Body of pancreas (tissue), 4 donors: ENCODE measurements at regions not wholly inside any gene's neighbourhood (a gene's known extent, or its start where the extent isn't known, plus 50 kb on each side); places are given as distances from the start of the nearest gene placed in this dataset.

Experiments used
- ATAC-seq: fragments of 150-250 bp; one replicate; pipeline ENCODE4 v1.9.1; 2016
- DNase-seq, 4 donors: peaks; one replicate each; pipeline ENCODE4 v3.0.0-alpha.2; 2019
- H3K27ac ChIP-seq, 4 donors: fragments of 200-600 bp; sonication (generic); 1 replicate in 3 of 4; 2 replicates in 1 of 4; pipeline versions ENCODE4 v1.5.1 to v1.6.1; 2016 to 2019; ENCODE audit warnings: mild to moderate bottlenecking in 1 of 4, mixed read lengths in 1 of 4, moderate library complexity in 1 of 4
- H3K27me3 ChIP-seq, 2 donors: fragments of 200-600 bp; sonication (generic); one replicate each; pipeline ENCODE4 v1.6.0; 2016; ENCODE audit warnings: mild to moderate bottlenecking in 1 of 2
- H3K36me3 ChIP-seq, 2 donors: fragments of 200-600 bp; sonication (generic); replicated peaks in 1 of 2; 2 replicates each; pipeline ENCODE4 v1.5.1; 2016; ENCODE audit warnings: low read depth in 2 of 2; ENCODE audit not compliant: insufficient read depth in 1 of 2
- H3K4me1 ChIP-seq: fragments of 200-600 bp; sonication (generic); one replicate; pipeline ENCODE4 v1.6.0; 2016
- H3K4me3 ChIP-seq, 2 donors: fragments of 200-600 bp; sonication (generic); 1 replicate in 1 of 2; 2 replicates in 1 of 2; pipeline ENCODE4 v1.5.1; 2016 to 2019
- H3K9me3 ChIP-seq, 3 donors: fragments of 200-600 bp; sonication (generic); 1 replicate in 2 of 3; 2 replicates in 1 of 3; pipeline ENCODE4 v1.5.1; 2016
- POLR2A ChIP-seq, 3 donors: fragments of 450-650 bp; IDR thresholded peaks; one replicate each; pipeline ENCODE4 v1.6.1; 2016; ENCODE audit warnings: antibody characterized with exemption in 3 of 3, mild to moderate bottlenecking in 2 of 3
- WGBS, 2 donors: methylation state at CpG; one replicate each; pipeline ENCODE4 v1.1.5; 2017; 5-methylcytosine and 5-hydroxymethylcytosine counted together
- intact Hi-C: fragments of 100-400 bp; cut with DNase I; formaldehyde crosslinking; loops from one replicate; pipeline ENCODE4 v1.15.1; 2023
- TF ChIP-seq, protein P1 (sequence below), 7 experiments: fragments of 450-650 bp in 4 of 7; fragments of 200-600 bp in 3 of 7; sonication (generic) in 3 of 7; IDR thresholded peaks; one replicate each; pipeline ENCODE4 v1.5.1; 2016 to 2019; ENCODE audit warnings: antibody characterized with exemption in 7 of 7

DNA sequence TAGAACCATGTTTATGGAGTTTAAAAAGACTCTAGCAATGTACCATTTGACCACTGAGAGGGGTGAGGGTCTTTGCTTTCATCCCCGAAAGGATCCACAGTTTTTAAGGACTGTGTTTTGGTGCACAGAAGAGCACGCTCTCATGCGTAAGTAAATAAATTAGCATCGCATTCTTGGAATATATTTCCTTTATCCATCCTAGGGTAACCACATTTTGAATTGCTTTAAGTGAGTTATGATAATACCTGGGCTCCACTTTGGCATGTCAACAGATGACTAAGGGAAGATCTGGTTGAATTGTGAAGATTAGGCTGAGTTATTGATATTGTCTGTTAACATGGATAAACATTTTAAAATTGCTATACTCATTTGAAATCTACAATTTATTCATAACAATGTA, 89.4 kb upstream of the EDIL3 start:
- no peak for ATAC-seq
- no peaks in the 10 kb centered on the region for H3K36me3 ChIP-seq
- 85 to 96% methylated on average over 4 of the region's 4 CpGs for WGBS, 2 donors
- intact Hi-C loops: no loop called here
- DNase-seq: no peak
- H3K4me3 ChIP-seq: no peak overlapping the region
- TF ChIP-seq POLR2A (IDR thresholded peaks at IDR 0.05): no peak
- TF ChIP-seq, protein P1, sequence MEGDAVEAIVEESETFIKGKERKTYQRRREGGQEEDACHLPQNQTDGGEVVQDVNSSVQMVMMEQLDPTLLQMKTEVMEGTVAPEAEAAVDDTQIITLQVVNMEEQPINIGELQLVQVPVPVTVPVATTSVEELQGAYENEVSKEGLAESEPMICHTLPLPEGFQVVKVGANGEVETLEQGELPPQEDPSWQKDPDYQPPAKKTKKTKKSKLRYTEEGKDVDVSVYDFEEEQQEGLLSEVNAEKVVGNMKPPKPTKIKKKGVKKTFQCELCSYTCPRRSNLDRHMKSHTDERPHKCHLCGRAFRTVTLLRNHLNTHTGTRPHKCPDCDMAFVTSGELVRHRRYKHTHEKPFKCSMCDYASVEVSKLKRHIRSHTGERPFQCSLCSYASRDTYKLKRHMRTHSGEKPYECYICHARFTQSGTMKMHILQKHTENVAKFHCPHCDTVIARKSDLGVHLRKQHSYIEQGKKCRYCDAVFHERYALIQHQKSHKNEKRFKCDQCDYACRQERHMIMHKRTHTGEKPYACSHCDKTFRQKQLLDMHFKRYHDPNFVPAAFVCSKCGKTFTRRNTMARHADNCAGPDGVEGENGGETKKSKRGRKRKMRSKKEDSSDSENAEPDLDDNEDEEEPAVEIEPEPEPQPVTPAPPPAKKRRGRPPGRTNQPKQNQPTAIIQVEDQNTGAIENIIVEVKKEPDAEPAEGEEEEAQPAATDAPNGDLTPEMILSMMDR (IDR thresholded peaks at IDR 0.05): no peak
- no peaks in the 10 kb centered on the region for H3K27me3 ChIP-seq
- H3K4me1 ChIP-seq: no peaks in the 10 kb centered on the region
- H3K9me3 ChIP-seq: no peaks in the 10 kb centered on the region
- no peak overlapping the region for H3K27ac ChIP-seq

DNA sequence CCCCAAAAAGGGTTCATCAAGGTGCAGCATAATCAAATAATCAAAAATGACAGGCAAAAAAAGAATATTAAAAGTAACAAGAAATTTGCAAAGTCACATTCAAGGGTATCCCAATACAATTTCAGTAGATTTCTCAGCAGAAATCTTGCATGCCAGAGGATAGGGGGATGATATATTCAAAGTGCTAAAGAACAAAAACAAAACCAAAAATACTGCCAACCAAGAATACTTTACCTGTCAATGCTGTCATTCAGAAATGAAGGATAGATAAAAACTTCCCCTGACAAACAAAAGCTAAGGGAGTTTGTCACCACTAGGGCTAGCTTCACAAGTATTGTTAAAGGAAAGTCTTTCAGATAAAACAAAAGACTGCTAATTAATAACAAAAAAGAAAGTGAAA, 68.7 kb upstream of the EDIL3 start:
- intact Hi-C loops: no loop called here
- ATAC-seq (no peak), DNase-seq (no peak)

DNA sequence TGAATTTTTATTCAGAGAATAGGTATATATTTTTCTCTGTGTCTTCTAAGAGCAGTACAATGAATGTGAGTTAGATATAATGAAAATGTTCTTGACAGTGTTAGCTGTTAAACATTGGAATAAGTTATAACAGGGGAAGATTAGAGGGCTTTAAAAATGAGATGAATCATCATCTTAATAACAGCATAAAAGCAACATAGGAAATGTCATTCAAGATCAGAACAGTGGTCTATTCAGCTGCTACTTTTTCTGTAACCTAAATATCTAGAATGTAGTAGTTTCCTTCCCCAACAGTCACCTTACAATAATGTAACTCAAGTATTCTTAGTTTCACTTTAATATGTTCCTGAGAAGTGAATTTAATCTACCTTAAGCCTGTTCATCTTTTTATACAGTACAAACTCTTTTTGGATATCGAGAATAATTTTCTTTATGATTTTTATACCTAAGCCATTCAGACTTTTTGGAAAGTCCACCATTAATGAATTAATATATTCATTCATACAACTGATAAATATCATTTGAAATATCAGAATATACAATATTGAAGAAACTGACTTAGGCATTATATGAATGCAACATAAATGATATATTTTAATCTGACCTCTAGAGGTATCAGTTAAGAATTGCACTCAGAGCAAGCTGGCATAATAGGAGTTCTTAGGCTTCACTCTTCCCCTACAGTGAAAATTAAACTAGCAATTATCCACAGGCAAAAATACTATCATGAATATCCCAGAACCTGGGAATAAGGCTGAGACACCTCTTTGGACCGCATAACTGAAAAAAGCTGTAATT, 66.1 kb upstream of the EDIL3 start:
- intact Hi-C loops: no loop called here
- ATAC-seq: no peak
- 74 to 87% methylated on average over 2 of the region's 2 CpGs for WGBS, 2 donors

More for the DNA sequence above, 68.7 kb upstream of the EDIL3 start:
- H3K27me3 ChIP-seq: no peaks in the 10 kb centered on the region
- no peaks in the 10 kb centered on the region for H3K36me3 ChIP-seq
- no peak for TF ChIP-seq POLR2A (IDR thresholded peaks at IDR 0.05)
- TF ChIP-seq, protein P1 (IDR thresholded peaks at IDR 0.05): no peak
- H3K27ac ChIP-seq: no peak overlapping the region
- H3K4me1 ChIP-seq: no peaks in the 10 kb centered on the region
- H3K4me3 ChIP-seq: no peak overlapping the region
- peaks cover 0 to 4% (median 0%) of the 10 kb centered on the region in 3 donors for H3K9me3 ChIP-seq

DNA sequence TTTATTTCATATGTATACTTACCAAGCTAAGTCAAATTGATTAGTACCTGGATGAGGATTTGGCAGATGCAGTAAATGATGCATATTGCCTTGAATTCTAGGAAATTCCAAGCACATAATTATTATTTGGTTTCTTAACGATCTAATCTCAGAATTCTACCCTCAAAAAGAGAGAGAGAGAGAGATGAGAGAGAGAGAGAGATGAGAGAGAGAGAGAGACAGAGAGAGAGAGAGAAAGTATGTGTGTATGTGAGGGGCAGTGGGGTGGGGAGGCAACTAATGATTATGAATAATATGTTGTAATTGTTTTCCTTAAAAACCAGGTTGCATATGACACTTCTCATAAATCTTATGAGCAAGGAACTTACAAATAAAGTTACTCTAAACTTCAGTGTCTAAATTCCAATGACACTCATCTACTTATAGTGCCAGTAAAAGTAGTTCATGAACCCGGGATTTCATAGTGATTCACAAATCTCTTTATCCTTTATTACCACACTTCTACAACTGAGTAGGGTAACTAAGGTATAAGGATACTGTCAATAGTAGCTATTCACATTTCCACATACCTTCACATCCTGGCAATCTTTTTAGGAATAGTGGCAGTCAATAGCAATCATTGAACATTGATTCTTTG, 60.5 kb upstream of the EDIL3 start:
- 42 to 56% methylated on average over 2 of the region's 2 CpGs for WGBS, 2 donors

More for the DNA sequence above, 66.1 kb upstream of the EDIL3 start:
- no peaks in the 10 kb centered on the region for H3K4me1 ChIP-seq
- H3K27me3 ChIP-seq: no peaks in the 10 kb centered on the region
- TF ChIP-seq, protein P1 (IDR thresholded peaks at IDR 0.05): peak in 3 of 7 experiments; percentile 6 to 19 (median 12)
- TF ChIP-seq POLR2A (IDR thresholded peaks at IDR 0.05): no peak
- H3K36me3 ChIP-seq: no peaks in the 10 kb centered on the region
- peaks cover 0 to 4% (median 0%) of the 10 kb centered on the region in 3 donors for H3K9me3 ChIP-seq
- no peak for DNase-seq
- no peak overlapping the region for H3K4me3 ChIP-seq
- no peak overlapping the region for H3K27ac ChIP-seq

More for the DNA sequence above, 60.5 kb upstream of the EDIL3 start:
- Histone ChIP-seq H3K36me3 (no peaks in the 10 kb centered on the region), H3K4me3 (no peak overlapping the region), H3K4me1 (no peaks in the 10 kb centered on the region), H3K27ac (no peak overlapping the region), H3K9me3 (no peaks in the 10 kb centered on the region), H3K27me3 (no peaks in the 10 kb centered on the region)
- TF ChIP-seq POLR2A (IDR thresholded peaks at IDR 0.05): no peak
- TF ChIP-seq, protein P1 (IDR thresholded peaks at IDR 0.05): no peak
- intact Hi-C loops: no loop called here
- ATAC-seq (no peak), DNase-seq (no peak)
